GM12878 (cell line): ENCODE measurements at regions not wholly inside any gene's neighbourhood (a gene's known extent, or its start where the extent isn't known, plus 50 kb on each side); places are given as distances from the start of the nearest gene placed in this dataset.

ENCODE experiments used
- ATAC-seq: fragments of 200-7000 bp; cut with Tn5 transposase; 3 replicates; pipeline ENCODE4 v1.9.1; 2020; ENCODE audit warnings: mild to moderate bottlenecking, moderate library complexity
- BruUV-seq: library from RNA; stranded (reverse); fragments of 400-500 nt; replicated peaks from 2 replicates; lab custom pipeline; 2021; lab: Mats Ljungman, UMichigan
- CTCF ChIA-PET: fragments of 300-600 bp; sonication (Branson Sonifier 250); formaldehyde crosslinking; extraction: SDS; loops from one replicate; lab custom pipeline; 2021; ENCODE audit warnings: inconsistent platforms; lab: Yijun Ruan, JAX
- POLR2A ChIA-PET: fragments of 350-600 bp; formaldehyde crosslinking; extraction: SDS; loops from one replicate; lab custom pipeline; 2021; ENCODE audit warnings: inconsistent platforms; lab: Charles Lee
- RAD21 ChIA-PET: fragments of 300-600 bp; sonication (Branson Sonifier 250); formaldehyde crosslinking; loops from one replicate; lab custom pipeline; 2023; ENCODE audit warnings: antibody characterized with exemption; ENCODE audit not compliant: unreplicated experiment; lab: Charles Lee
- SMC1A ChIA-PET: fragments of 300-600 bp; sonication (Branson Sonifier 250); formaldehyde crosslinking; loops from one replicate; lab custom pipeline; 2023; ENCODE audit not compliant: unreplicated experiment, uncharacterized antibody; lab: Charles Lee
- DNase-seq: peaks from one replicate; pipeline ENCODE4 v3.0.0-alpha.2; 2011; ENCODE audit warnings: low read depth, low spot score
- FAIRE-seq: peaks from 3 replicates; lab custom pipeline; 2011; peaks lifted over from hg19 to GRCh38; lab: Jason Lieb, UNC
- H2AFZ ChIP-seq: 2 replicates; pipeline ENCODE4 v1.6.0; 2011; ENCODE audit warnings: low read depth, low read length, control low read depth; ENCODE audit not compliant: control insufficient read depth
- H3K27ac ChIP-seq: 2 replicates; pipeline ENCODE4 v1.5.1; 2011; ENCODE audit warnings: control low read depth; ENCODE audit not compliant: control insufficient read depth, insufficient read depth
- H3K27me3 ChIP-seq, 2 experiments: replicated peaks in 1 of 2; 2 replicates each; pipeline versions ENCODE4 v1.6.0 to v1.6.1; 2011; ENCODE audit warnings: low read length in 1 of 2; ENCODE audit not compliant: control insufficient read depth in 2 of 2, insufficient read depth in 2 of 2
- H3K36me3 ChIP-seq, 2 experiments: 2 replicates each; pipeline ENCODE4 v1.5.1; 2011; ENCODE audit warnings: low read length in 1 of 2; ENCODE audit not compliant: control insufficient read depth in 2 of 2, insufficient read depth in 2 of 2
- H3K4me1 ChIP-seq: 2 replicates; pipeline ENCODE4 v1.6.1; 2011; ENCODE audit warnings: mild to moderate bottlenecking, low read length, moderate library complexity, mixed read lengths; ENCODE audit not compliant: control insufficient read depth, insufficient read depth
- H3K4me2 ChIP-seq: 2 replicates; pipeline ENCODE4 v1.6.0; 2011; ENCODE audit warnings: control low read depth; ENCODE audit not compliant: control insufficient read depth, insufficient read depth
- H3K4me3 ChIP-seq: fragments of 200-600 bp; sonication (generic); 2 replicates; pipeline ENCODE4 v1.5.1; 2016
- H3K79me2 ChIP-seq: 2 replicates; pipeline ENCODE4 v1.6.0; 2011; ENCODE audit warnings: low read length; ENCODE audit not compliant: control insufficient read depth, insufficient read depth
- H3K9ac ChIP-seq: 2 replicates; pipeline ENCODE4 v1.8.0; 2011; ENCODE audit warnings: low read length, control low read depth, mixed read lengths; ENCODE audit not compliant: control insufficient read depth, insufficient read depth
- H3K9me3 ChIP-seq: replicated peaks from 3 replicates; pipeline ENCODE4 v1.5.1; 2011; ENCODE audit warnings: mild to moderate bottlenecking, low read length; ENCODE audit not compliant: control insufficient read depth, insufficient read depth
- H4K20me1 ChIP-seq: 2 replicates; pipeline ENCODE4 v1.6.0; 2011; ENCODE audit not compliant: control insufficient read depth, insufficient read depth
- CHD4 ChIP-seq: fragments of 200-600 bp; sonication (generic); IDR thresholded peaks from 2 replicates; pipeline ENCODE4 v1.6.1; 2016; ENCODE audit warnings: mild to moderate bottlenecking
- HCFC1 ChIP-seq: fragments of 150-350 bp; IDR thresholded peaks from 2 replicates; pipeline ENCODE4 v1.6.1; 2014; ENCODE audit warnings: low read length
- RFX5 ChIP-seq: IDR thresholded peaks from 2 replicates; pipeline ENCODE4 v1.6.1; 2011; ENCODE audit warnings: low read depth, low read length, improper control_type of control experiment
- SIN3A ChIP-seq: IDR thresholded peaks from 2 replicates; pipeline ENCODE4 v1.6.1; 2012; ENCODE audit warnings: low read depth, low read length, improper control_type of control experiment
- SMC3 ChIP-seq: IDR thresholded peaks from 2 replicates; pipeline ENCODE4 v1.6.1; 2011; ENCODE audit warnings: low read length, improper control_type of control experiment, borderline replicate concordance
- STAT3 ChIP-seq: IDR thresholded peaks from 2 replicates; pipeline ENCODE4 v1.6.1; 2011; ENCODE audit warnings: low read depth, low read length, improper control_type of control experiment
- WRNIP1 ChIP-seq: IDR thresholded peaks from 2 replicates; pipeline ENCODE4 v1.6.1; 2011; ENCODE audit warnings: low read depth, low read length, improper control_type of control experiment, borderline replicate concordance
- ZNF217 ChIP-seq: fragments of 450-650 bp; IDR thresholded peaks from 2 replicates; pipeline ENCODE4 v1.6.1; 2017; ENCODE audit warnings: antibody characterized with exemption, mild to moderate bottlenecking
- ZZZ3 ChIP-seq: IDR thresholded peaks from 2 replicates; pipeline ENCODE4 v1.6.1; 2011; ENCODE audit warnings: low read depth; ENCODE audit not compliant: control insufficient read depth, insufficient read length
- WGBS: methylation state at CpG from one replicate; pipeline ENCODE4 v1.1.6; 2016; ENCODE audit warnings: low lambda C conversion rate; ENCODE audit not compliant: insufficient replicate concordance, insufficient coverage; ENCODE audit errors: missing lambda C conversion rate; 5-methylcytosine and 5-hydroxymethylcytosine counted together
- in situ Hi-C: fragments of 300-500 bp; cut with MboI; formaldehyde crosslinking; loops from 9 replicates; pipeline ENCODE4 v1.14.3; 2018; ENCODE audit warnings: mixed read lengths
- intact Hi-C: fragments of 100-400 bp; cut with micrococcal nuclease; formaldehyde crosslinking; loops from one replicate; pipeline ENCODE4 v1.14.2; 2022; ENCODE audit not compliant: unreplicated experiment

GRCh38 chr9:73265876-73266275, 114.2 kb downstream of the ANXA1 start:
- Histone ChIP-seq H3K27me3 (no peaks in the 10 kb centered on the region), H3K27ac (no peak overlapping the region), H3K4me2 (no peak overlapping the region), H3K36me3 (no peaks in the 10 kb centered on the region), H3K9ac (no peak overlapping the region), H3K79me2 (no peaks in the 10 kb centered on the region), H2AFZ (no peak overlapping the region), H3K4me3 (no peak overlapping the region), H4K20me1 (no peaks in the 10 kb centered on the region), H3K4me1 (no peaks in the 10 kb centered on the region), H3K9me3 (no peaks in the 10 kb centered on the region)
- ChIA-PET RAD21 (no interaction called here), POLR2A (no interaction called here), SMC1A (interaction anchor here (2.5 kb wide), 1 partner anchor 65 kb away, joined by 6 read pairs; no protein-coding TSS in a partner anchor), CTCF (no interaction called here)
- in situ Hi-C loops (no loop called here), intact Hi-C loops (no loop called here)
- no peak for TF ChIP-seq WRNIP1
- TF ChIP-seq STAT3, result no peak
- TF ChIP-seq RFX5, result no peak
- TF ChIP-seq HCFC1, result no peak
- TF ChIP-seq ZNF217, result no peak
- TF ChIP-seq SIN3A, result no peak
- no peak for TF ChIP-seq ZZZ3
- TF ChIP-seq CHD4, result no peak
- TF ChIP-seq SMC3, result no peak
- no TSS peak for BruUV-seq
- ATAC-seq (no peak), FAIRE-seq (no peak), DNase-seq (no peak)
- 22% methylated on average over 4 of the region's 4 CpGs for WGBS
